ENCODE measurements at regions not wholly inside any gene's neighbourhood (a gene's known extent, or its start where the extent isn't known, plus 50 kb on each side); places are given as distances from the start of the nearest gene placed in this dataset.

- peaks cover 0 to 11% (median 4%) of the 10 kb centered on the region in 12 donors for H3K4me1 ChIP-seq
- H3K36me3 ChIP-seq: no peaks in the 10 kb centered on the region
- DNase-seq (peak in 3 of 5 donors; percentile 9 to 49 (median 18)), ATAC-seq (no peak)
- intact Hi-C loops (cut with DNase I): no loop called here
- no peak overlapping the region for H3K27ac ChIP-seq
- H3K9me3 ChIP-seq: no peaks in the 10 kb centered on the region
- H3K4me3 ChIP-seq: no peak overlapping the region
- TF ChIP-seq, protein P1, sequence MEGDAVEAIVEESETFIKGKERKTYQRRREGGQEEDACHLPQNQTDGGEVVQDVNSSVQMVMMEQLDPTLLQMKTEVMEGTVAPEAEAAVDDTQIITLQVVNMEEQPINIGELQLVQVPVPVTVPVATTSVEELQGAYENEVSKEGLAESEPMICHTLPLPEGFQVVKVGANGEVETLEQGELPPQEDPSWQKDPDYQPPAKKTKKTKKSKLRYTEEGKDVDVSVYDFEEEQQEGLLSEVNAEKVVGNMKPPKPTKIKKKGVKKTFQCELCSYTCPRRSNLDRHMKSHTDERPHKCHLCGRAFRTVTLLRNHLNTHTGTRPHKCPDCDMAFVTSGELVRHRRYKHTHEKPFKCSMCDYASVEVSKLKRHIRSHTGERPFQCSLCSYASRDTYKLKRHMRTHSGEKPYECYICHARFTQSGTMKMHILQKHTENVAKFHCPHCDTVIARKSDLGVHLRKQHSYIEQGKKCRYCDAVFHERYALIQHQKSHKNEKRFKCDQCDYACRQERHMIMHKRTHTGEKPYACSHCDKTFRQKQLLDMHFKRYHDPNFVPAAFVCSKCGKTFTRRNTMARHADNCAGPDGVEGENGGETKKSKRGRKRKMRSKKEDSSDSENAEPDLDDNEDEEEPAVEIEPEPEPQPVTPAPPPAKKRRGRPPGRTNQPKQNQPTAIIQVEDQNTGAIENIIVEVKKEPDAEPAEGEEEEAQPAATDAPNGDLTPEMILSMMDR (IDR thresholded peaks at IDR 0.05): no peak
- TF ChIP-seq POLR2A (IDR thresholded peaks at IDR 0.05): no peak
- 65 to 71% (median 70%) methylated on average over 31 to 42 of the region's 42 CpGs for WGBS, 4 donors
- peaks cover 6 to 58% (median 11%) of the 10 kb centered on the region in 9 donors for H3K27me3 ChIP-seq
These were observed 58.3 kb upstream of the BHLHE23 start for GRCh38 chr20:63064745-63065711.

GRCh38 chr20:63064310-63064709, 57.5 kb upstream of the BHLHE23 start:
- H3K4me3 ChIP-seq: no peak overlapping the region
- DNase-seq (peak in 2 of 5 donors; percentile 5 to 46), ATAC-seq (no peak)
- WGBS, 4 donors: 83 to 88% (median 85%) methylated on average over 15 to 18 of the region's 18 CpGs
- no peak overlapping the region for H3K27ac ChIP-seq
- intact Hi-C loops (cut with DNase I): no loop called here
- peaks cover 6 to 65% (median 16%) of the 10 kb centered on the region in 9 donors for H3K27me3 ChIP-seq
- peaks cover 0 to 5% (median 1%) of the 10 kb centered on the region in 12 donors for H3K4me1 ChIP-seq
- no peaks in the 10 kb centered on the region for H3K9me3 ChIP-seq
- TF ChIP-seq, protein P1 (IDR thresholded peaks at IDR 0.05): no peak
- TF ChIP-seq POLR2A (IDR thresholded peaks at IDR 0.05): no peak
- no peaks in the 10 kb centered on the region for H3K36me3 ChIP-seq

DNA sequence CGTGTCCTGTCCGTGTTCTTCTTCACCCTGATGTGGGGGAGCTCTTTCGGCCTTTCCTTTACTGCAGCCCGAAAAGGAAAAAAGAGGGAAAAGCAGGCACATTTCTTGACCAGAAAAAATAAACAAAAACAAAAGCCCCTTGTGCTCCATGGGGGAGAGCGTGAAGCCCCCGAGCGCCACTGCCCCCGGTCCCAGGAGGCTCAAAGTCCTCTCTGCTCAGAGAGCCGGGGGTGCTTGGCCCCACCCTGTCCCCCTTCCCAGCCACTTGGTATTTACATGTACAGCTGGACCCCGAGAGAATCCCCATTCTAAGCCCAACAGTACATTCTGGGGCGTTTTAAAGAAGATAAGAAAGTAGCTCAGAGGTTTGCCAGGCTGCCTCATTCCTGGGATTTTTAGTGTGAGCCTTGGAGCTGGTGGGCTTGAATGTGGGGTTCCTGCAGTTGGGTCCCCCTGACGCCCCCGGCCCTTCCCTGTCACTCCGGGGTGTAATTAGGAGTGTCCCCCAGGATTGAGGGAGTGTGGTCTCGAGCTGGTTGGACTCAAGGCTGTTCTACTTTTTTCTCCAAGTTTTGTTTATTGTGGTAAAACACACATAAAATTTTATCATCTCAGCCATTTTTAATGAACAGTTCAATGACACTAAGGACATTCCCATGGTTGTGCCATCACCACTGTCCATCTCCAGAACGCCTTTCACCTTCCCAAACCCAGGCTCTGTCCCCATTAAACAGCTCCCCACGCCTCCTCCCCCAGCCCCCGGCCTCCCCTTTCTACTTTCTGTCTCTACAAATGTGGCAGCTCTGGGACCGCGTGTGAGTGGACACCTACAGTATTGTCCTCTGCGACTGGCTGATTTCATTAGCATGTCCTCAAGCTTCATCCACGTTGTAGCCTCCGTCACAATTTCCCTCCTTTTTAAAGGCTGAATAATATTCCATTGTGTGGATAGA, 55.7 kb upstream of the BHLHE23 start:
- Histone ChIP-seq H3K27me3 (peaks cover 6 to 73% (median 28%) of the 10 kb centered on the region in 9 donors), H3K4me3 (no peak overlapping the region), H3K36me3 (no peaks in the 10 kb centered on the region), H3K9me3 (no peaks in the 10 kb centered on the region), H3K27ac (no peak overlapping the region), H3K4me1 (no peaks in the 10 kb centered on the region)
- 80 to 81% (median 81%) methylated on average over 23 of the region's 23 CpGs for whole genome bisulfite sequencing, 4 donors
- DNase-seq (peak in 1 of 5 donors; percentile 15), ATAC-seq (no peak)
- no peak for TF ChIP-seq POLR2A (IDR thresholded peaks at IDR 0.05)
- TF ChIP-seq, protein P1 (IDR thresholded peaks at IDR 0.05): no peak
- intact Hi-C loops (cut with DNase I): no loop called here
